ENCODE measurements at regions not wholly inside any gene's neighbourhood (a gene's known extent, or its start where the extent isn't known, plus 50 kb on each side); places are given as distances from the start of the nearest gene placed in this dataset.

- H3K9me3 ChIP-seq (ENCODE audit: low read length): no peaks in the 10 kb centered on the region
- no peaks in the 10 kb centered on the region for H3K4me1 ChIP-seq (ENCODE audit: low read length)
- H2AFZ ChIP-seq (ENCODE audit: low read length): no peak overlapping the region
- H3K79me2 ChIP-seq (ENCODE audit: low read length): no peaks in the 10 kb centered on the region
- H3K36me3 ChIP-seq (ENCODE audit: insufficient read depth, low read length): no peaks in the 10 kb centered on the region
- no peak overlapping the region for H3K9ac ChIP-seq (ENCODE audit: low read length)
- DNase-seq: no peak
- H3K9me2 ChIP-seq (replicated peaks; ENCODE audit: insufficient read depth, low read length): no peaks in the 10 kb centered on the region
- H3K4me2 ChIP-seq (ENCODE audit: low read depth, low read length, poor library complexity, severe bottlenecking): no peak overlapping the region
- no peak overlapping the region for H3K27ac ChIP-seq (ENCODE audit: low read length)
- H3K27me3 ChIP-seq (ENCODE audit: low read length): no peaks in the 10 kb centered on the region
- no peak overlapping the region for H3K4me3 ChIP-seq (ENCODE audit: low read length)
- H4K20me1 ChIP-seq (ENCODE audit: insufficient read depth, low read depth, low read length): no peaks in the 10 kb centered on the region
These were observed 673.5 kb downstream of the IRS1 start for GRCh38 chr2:226126104-226126503.

GRCh38 chr2:226125176-226125883 is 674.3 kb downstream of the IRS1 start:
- no peak for DNase-seq
- no peak overlapping the region for H3K27ac ChIP-seq (ENCODE audit: low read length)

GRCh38 chr2:226124548-226125011 is 675.0 kb downstream of the IRS1 start:
- Histone ChIP-seq H3K27ac (ENCODE audit: low read length) (no peak overlapping the region), H3K4me3 (ENCODE audit: low read length) (no peak overlapping the region), H3K36me3 (ENCODE audit: insufficient read depth, low read length) (no peaks in the 10 kb centered on the region), H3K9me3 (ENCODE audit: low read length) (no peaks in the 10 kb centered on the region), H3K27me3 (ENCODE audit: low read length) (no peaks in the 10 kb centered on the region), H3K4me1 (ENCODE audit: low read length) (no peaks in the 10 kb centered on the region), H3K9me2 (replicated peaks; ENCODE audit: insufficient read depth, low read length) (no peaks in the 10 kb centered on the region), H3K79me2 (ENCODE audit: low read length) (no peaks in the 10 kb centered on the region), H3K9ac (ENCODE audit: low read length) (no peak overlapping the region), H2AFZ (ENCODE audit: low read length) (no peak overlapping the region), H3K4me2 (ENCODE audit: low read depth, low read length, poor library complexity, severe bottlenecking) (no peak overlapping the region), H4K20me1 (ENCODE audit: insufficient read depth, low read depth, low read length) (no peaks in the 10 kb centered on the region)
- DNase-seq: no peak

More at GRCh38 chr2:226125176-226125883, 674.3 kb downstream of the IRS1 start:
- Histone ChIP-seq H3K79me2 (ENCODE audit: low read length) (no peaks in the 10 kb centered on the region), H3K4me2 (ENCODE audit: low read depth, low read length, poor library complexity, severe bottlenecking) (no peak overlapping the region), H2AFZ (ENCODE audit: low read length) (no peak overlapping the region), H3K4me3 (ENCODE audit: low read length) (no peak overlapping the region), H3K27me3 (ENCODE audit: low read length) (no peaks in the 10 kb centered on the region), H3K9ac (ENCODE audit: low read length) (no peak overlapping the region), H3K9me3 (ENCODE audit: low read length) (no peaks in the 10 kb centered on the region), H3K9me2 (replicated peaks; ENCODE audit: insufficient read depth, low read length) (no peaks in the 10 kb centered on the region), H3K36me3 (ENCODE audit: insufficient read depth, low read length) (no peaks in the 10 kb centered on the region), H4K20me1 (ENCODE audit: insufficient read depth, low read depth, low read length) (no peaks in the 10 kb centered on the region), H3K4me1 (ENCODE audit: low read length) (no peaks in the 10 kb centered on the region)

- H3K9ac ChIP-seq (ENCODE audit: low read length): no peak overlapping the region
These were observed 676.3 kb downstream of the IRS1 start for GRCh38 chr2:226123300-226123699.

GRCh38 chr2:226122041-226122440 is 677.6 kb downstream of the IRS1 start:
- no peaks in the 10 kb centered on the region for H3K9me3 ChIP-seq (ENCODE audit: low read length)
- no peaks in the 10 kb centered on the region for H3K27me3 ChIP-seq (ENCODE audit: low read length)
- H3K4me1 ChIP-seq (ENCODE audit: low read length): no peaks in the 10 kb centered on the region
- no peaks in the 10 kb centered on the region for H3K9me2 ChIP-seq (replicated peaks; ENCODE audit: insufficient read depth, low read length)
- H3K79me2 ChIP-seq (ENCODE audit: low read length): no peaks in the 10 kb centered on the region
- no peak for DNase-seq
- H4K20me1 ChIP-seq (ENCODE audit: insufficient read depth, low read depth, low read length): no peaks in the 10 kb centered on the region
- H3K9ac ChIP-seq (ENCODE audit: low read length): no peak overlapping the region
- no peak overlapping the region for H3K27ac ChIP-seq (ENCODE audit: low read length)
- H2AFZ ChIP-seq (ENCODE audit: low read length): no peak overlapping the region
- H3K4me2 ChIP-seq (ENCODE audit: low read depth, low read length, poor library complexity, severe bottlenecking): no peak overlapping the region
- H3K4me3 ChIP-seq (ENCODE audit: low read length): no peak overlapping the region
- no peaks in the 10 kb centered on the region for H3K36me3 ChIP-seq (ENCODE audit: insufficient read depth, low read length)

More at GRCh38 chr2:226123300-226123699, 676.3 kb downstream of the IRS1 start:
- no peaks in the 10 kb centered on the region for H3K9me3 ChIP-seq (ENCODE audit: low read length)
- no peak for DNase-seq
- no peak overlapping the region for H3K4me2 ChIP-seq (ENCODE audit: low read depth, low read length, poor library complexity, severe bottlenecking)
- H3K79me2 ChIP-seq (ENCODE audit: low read length): no peaks in the 10 kb centered on the region
- no peaks in the 10 kb centered on the region for H3K36me3 ChIP-seq (ENCODE audit: insufficient read depth, low read length)
- no peaks in the 10 kb centered on the region for H3K4me1 ChIP-seq (ENCODE audit: low read length)
- H3K27ac ChIP-seq (ENCODE audit: low read length): no peak overlapping the region
- no peaks in the 10 kb centered on the region for H3K27me3 ChIP-seq (ENCODE audit: low read length)
- no peak overlapping the region for H3K4me3 ChIP-seq (ENCODE audit: low read length)
- H4K20me1 ChIP-seq (ENCODE audit: insufficient read depth, low read depth, low read length): no peaks in the 10 kb centered on the region
- H3K9me2 ChIP-seq (replicated peaks; ENCODE audit: insufficient read depth, low read length): no peaks in the 10 kb centered on the region
- H2AFZ ChIP-seq (ENCODE audit: low read length): no peak overlapping the region

- Histone ChIP-seq H3K9me3 (ENCODE audit: low read length) (no peaks in the 10 kb centered on the region), H2AFZ (ENCODE audit: low read length) (no peak overlapping the region), H3K27ac (ENCODE audit: low read length) (no peak overlapping the region), H3K36me3 (ENCODE audit: insufficient read depth, low read length) (no peaks in the 10 kb centered on the region), H3K4me2 (ENCODE audit: low read depth, low read length, poor library complexity, severe bottlenecking) (no peak overlapping the region), H4K20me1 (ENCODE audit: insufficient read depth, low read depth, low read length) (no peaks in the 10 kb centered on the region), H3K9me2 (replicated peaks; ENCODE audit: insufficient read depth, low read length) (no peaks in the 10 kb centered on the region), H3K79me2 (ENCODE audit: low read length) (no peaks in the 10 kb centered on the region), H3K4me1 (ENCODE audit: low read length) (no peaks in the 10 kb centered on the region), H3K9ac (ENCODE audit: low read length) (no peak overlapping the region), H3K4me3 (ENCODE audit: low read length) (no peak overlapping the region), H3K27me3 (ENCODE audit: low read length) (no peaks in the 10 kb centered on the region)
- DNase-seq: no peak
These were observed 678.4 kb downstream of the IRS1 start for GRCh38 chr2:226121046-226121738.

- Histone ChIP-seq H3K9me2 (replicated peaks; ENCODE audit: insufficient read depth, low read length) (no peaks in the 10 kb centered on the region), H2AFZ (ENCODE audit: low read length) (no peak overlapping the region), H3K4me1 (ENCODE audit: low read length) (no peaks in the 10 kb centered on the region), H4K20me1 (ENCODE audit: insufficient read depth, low read depth, low read length) (no peaks in the 10 kb centered on the region), H3K4me3 (ENCODE audit: low read length) (no peak overlapping the region), H3K27me3 (ENCODE audit: low read length) (no peaks in the 10 kb centered on the region), H3K27ac (ENCODE audit: low read length) (no peak overlapping the region), H3K9ac (ENCODE audit: low read length) (no peak overlapping the region), H3K4me2 (ENCODE audit: low read depth, low read length, poor library complexity, severe bottlenecking) (no peak overlapping the region), H3K79me2 (ENCODE audit: low read length) (no peaks in the 10 kb centered on the region), H3K9me3 (ENCODE audit: low read length) (no peaks in the 10 kb centered on the region), H3K36me3 (ENCODE audit: insufficient read depth, low read length) (no peaks in the 10 kb centered on the region)
- no peak for DNase-seq
These were observed 680.9 kb downstream of the IRS1 start for GRCh38 chr2:226118471-226119429.
